Nephron (organoid): ENCODE measurements at regions not wholly inside any gene's neighbourhood (a gene's known extent, or its start where the extent isn't known, plus 50 kb on each side); places are given as distances from the start of the nearest gene placed in this dataset.

Source experiments
- H3K27ac Mint-ChIP-seq, 3 experiments: 2 replicates each; pipeline ENCODE4 v1.8.0; 2020; ENCODE audit warnings: mixed read lengths in 3 of 3, mild to moderate bottlenecking in 2 of 3, moderate library complexity in 1 of 3
- H3K27me3 Mint-ChIP-seq: 2 replicates; pipeline ENCODE4 v1.8.0; 2021; ENCODE audit warnings: low read depth, mild to moderate bottlenecking, moderate library complexity, mixed read lengths
- H3K36me3 Mint-ChIP-seq: 2 replicates; pipeline ENCODE4 v1.8.0; 2020; ENCODE audit warnings: low read depth, mixed read lengths
- H3K4me1 Mint-ChIP-seq: 2 replicates; pipeline ENCODE4 v1.8.0; 2020; ENCODE audit warnings: mixed read lengths
- H3K4me3 Mint-ChIP-seq, 3 experiments: 2 replicates each; pipeline ENCODE4 v1.8.0; 2020; ENCODE audit warnings: mild to moderate bottlenecking in 3 of 3, mixed read lengths in 3 of 3, moderate library complexity in 2 of 3
- H3K9me3 Mint-ChIP-seq: 2 replicates; pipeline ENCODE4 v1.8.0; 2020; ENCODE audit warnings: mixed read lengths
- CTCF ChIP-seq, 3 experiments: fragments of 200-600 bp; sonication (generic); IDR thresholded peaks; one replicate each; pipeline ENCODE4 v1.5.0; 2021; ENCODE audit warnings: antibody characterized with exemption in 3 of 3; ENCODE audit not compliant: unreplicated experiment in 3 of 3

GRCh38 chr7:121798453-121798840 is 74.5 kb upstream of the PTPRZ1 start:
- Mint-ChIP-seq H3K27ac (peak overlapping the region in 2 of 3 experiments; percentile 25 to 71), H3K4me3 (no peak overlapping the region), H3K9me3 (no peaks in the 10 kb centered on the region), H3K27me3 (no peaks in the 10 kb centered on the region), H3K4me1 (peaks cover 10% of the 10 kb centered on the region), H3K36me3 (no peaks in the 10 kb centered on the region)
- no peak for TF ChIP-seq CTCF (IDR thresholded peaks at IDR 0.05; ENCODE audit: unreplicated experiment in 3 of 3)

GRCh38 chr7:121797657-121798452 is 75.1 kb upstream of the PTPRZ1 start:
- Mint-ChIP-seq H3K36me3 (no peaks in the 10 kb centered on the region), H3K27me3 (no peaks in the 10 kb centered on the region), H3K4me3 (no peak overlapping the region)

DNA sequence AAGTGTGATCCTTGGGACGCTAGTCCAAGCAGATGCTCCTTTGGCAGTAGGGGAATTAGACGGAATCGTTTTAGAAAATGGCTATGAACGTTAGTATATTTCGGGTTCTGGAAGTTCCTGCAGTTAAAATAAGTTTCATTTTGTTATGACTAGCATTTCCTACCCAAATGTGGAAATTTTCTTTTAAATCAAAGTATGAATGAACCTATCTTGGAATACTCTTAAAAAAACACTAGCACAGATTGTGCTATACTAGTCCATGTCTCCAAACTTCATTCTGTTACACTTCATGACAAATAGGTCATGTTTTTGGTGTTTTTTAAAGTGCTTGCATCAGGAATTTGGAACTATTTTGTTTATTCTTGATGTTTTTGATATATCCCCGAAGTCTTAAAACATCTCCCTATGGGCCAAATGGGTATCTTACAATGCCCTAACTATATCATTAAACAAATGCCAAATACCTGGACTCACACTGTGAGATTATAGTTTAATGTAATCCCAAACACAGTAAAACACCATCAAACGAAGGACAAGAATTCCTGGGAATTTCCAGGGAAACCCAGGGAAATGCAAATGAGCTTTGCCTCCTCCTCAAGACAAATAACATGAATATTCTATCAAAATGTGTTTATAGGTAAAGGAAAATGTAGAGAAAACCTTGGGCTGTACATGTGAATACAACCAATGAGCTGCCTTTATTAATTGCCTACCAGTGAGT is 75.9 kb upstream of the PTPRZ1 start:
- H3K4me1 Mint-ChIP-seq, result peaks cover 11% of the 10 kb centered on the region
- H3K27ac Mint-ChIP-seq, result peak overlapping the region; percentile 71 to 78 (median 76)
- H3K27me3 Mint-ChIP-seq, result no peaks in the 10 kb centered on the region
- no peaks in the 10 kb centered on the region for H3K36me3 Mint-ChIP-seq
- H3K9me3 Mint-ChIP-seq, result no peaks in the 10 kb centered on the region
- no peak overlapping the region for H3K4me3 Mint-ChIP-seq
- TF ChIP-seq CTCF (IDR thresholded peaks at IDR 0.05; ENCODE audit: unreplicated experiment in 3 of 3), result no peak

More at GRCh38 chr7:121797657-121798452, 75.1 kb upstream of the PTPRZ1 start:
- Mint-ChIP-seq H3K4me1 (peaks cover 10% of the 10 kb centered on the region), H3K9me3 (no peaks in the 10 kb centered on the region), H3K27ac (peak overlapping the region; percentile 71 to 78 (median 76))
- TF ChIP-seq CTCF (IDR thresholded peaks at IDR 0.05; ENCODE audit: unreplicated experiment in 3 of 3), result no peak

GRCh38 chr7:121796381-121796780 is 76.6 kb upstream of the PTPRZ1 start:
- TF ChIP-seq CTCF (IDR thresholded peaks at IDR 0.05; ENCODE audit: unreplicated experiment in 3 of 3), result no peak

GRCh38 chr7:121795736-121796135 is 77.2 kb upstream of the PTPRZ1 start:
- Mint-ChIP-seq H3K4me3 (no peak overlapping the region), H3K27ac (no peak overlapping the region), H3K27me3 (no peaks in the 10 kb centered on the region), H3K9me3 (peaks cover 4% of the 10 kb centered on the region), H3K4me1 (peaks cover 14% of the 10 kb centered on the region), H3K36me3 (no peaks in the 10 kb centered on the region)
- no peak for TF ChIP-seq CTCF (IDR thresholded peaks at IDR 0.05; ENCODE audit: unreplicated experiment in 3 of 3)

More at GRCh38 chr7:121796381-121796780, 76.6 kb upstream of the PTPRZ1 start:
- Mint-ChIP-seq H3K27ac (no peak overlapping the region), H3K4me3 (no peak overlapping the region), H3K4me1 (peaks cover 14% of the 10 kb centered on the region), H3K36me3 (no peaks in the 10 kb centered on the region), H3K27me3 (no peaks in the 10 kb centered on the region), H3K9me3 (no peaks in the 10 kb centered on the region)
